Loucy (cell line): ENCODE measurements at regions not wholly inside any gene's neighbourhood (a gene's known extent, or its start where the extent isn't known, plus 50 kb on each side); places are given as distances from the start of the nearest gene placed in this dataset.

ENCODE experiments used
- H2AFZ ChIP-seq: fragments of 200-600 bp; sonication (generic); 2 replicates; pipeline ENCODE4 v1.6.0; 2016; ENCODE audit warnings: antibody characterized with exemption, mild to moderate bottlenecking, low read length, moderate library complexity
- H3F3A ChIP-seq: fragments of 200-600 bp; 2 replicates; pipeline ENCODE4 v1.6.0; 2016; ENCODE audit warnings: antibody characterized with exemption, low read depth, mild to moderate bottlenecking
- H3K27me3 ChIP-seq: fragments of 200-600 bp; sonication (generic); 2 replicates; pipeline ENCODE4 v1.6.1; 2014; ENCODE audit warnings: low read length, mild to moderate bottlenecking; ENCODE audit not compliant: insufficient read depth, poor library complexity, severe bottlenecking
- H3K36me3 ChIP-seq: fragments of 200-600 bp; sonication (generic); 2 replicates; pipeline ENCODE4 v1.6.1; 2016; ENCODE audit warnings: low read length; ENCODE audit not compliant: insufficient read depth
- H3K4me1 ChIP-seq: fragments of 200-600 bp; sonication (generic); 2 replicates; pipeline ENCODE4 v1.5.1; 2014; ENCODE audit warnings: low read length, mild to moderate bottlenecking; ENCODE audit not compliant: insufficient read depth, poor library complexity, severe bottlenecking
- H3K4me2 ChIP-seq: fragments of 200-600 bp; sonication (generic); 2 replicates; pipeline ENCODE4 v1.6.0; 2014; ENCODE audit warnings: antibody characterized with exemption, low read length, low read depth, mild to moderate bottlenecking; ENCODE audit not compliant: poor library complexity, severe bottlenecking
- H3K4me3 ChIP-seq: fragments of 200-600 bp; sonication (generic); 2 replicates; pipeline ENCODE4 v1.5.1; 2014; ENCODE audit warnings: low read length, mild to moderate bottlenecking, mixed read lengths; ENCODE audit not compliant: poor library complexity, severe bottlenecking
- H3K79me2 ChIP-seq: fragments of 200-600 bp; sonication (generic); 2 replicates; pipeline ENCODE4 v1.6.1; 2014; ENCODE audit warnings: low read length; ENCODE audit not compliant: insufficient read depth
- H3K9ac ChIP-seq: fragments of 200-600 bp; sonication (generic); 2 replicates; pipeline ENCODE4 v1.6.0; 2014; ENCODE audit warnings: mild to moderate bottlenecking, low read depth, low read length, moderate library complexity; ENCODE audit not compliant: poor library complexity, severe bottlenecking
- H3K9me2 ChIP-seq: fragments of 200-600 bp; sonication (generic); replicated peaks from 2 replicates; pipeline ENCODE4 v1.6.1; 2016; ENCODE audit warnings: low read depth, low read length, mixed read lengths
- H3K9me3 ChIP-seq: fragments of 200-600 bp; sonication (generic); 2 replicates; pipeline ENCODE4 v1.6.1; 2014; ENCODE audit warnings: mild to moderate bottlenecking, antibody characterized with exemption, low read length, low read depth; ENCODE audit not compliant: insufficient read depth
- H4K20me1 ChIP-seq: fragments of 200-600 bp; sonication (generic); 2 replicates; pipeline ENCODE4 v1.6.0; 2014; ENCODE audit warnings: antibody characterized with exemption, low read length, mild to moderate bottlenecking; ENCODE audit not compliant: insufficient read depth, poor library complexity, severe bottlenecking
- CTCF ChIP-seq: fragments of 200-600 bp; sonication (generic); conservative IDR thresholded peaks from 2 replicates; pipeline ENCODE4 v1.5.1; 2014; ENCODE audit warnings: mild to moderate bottlenecking, antibody characterized with exemption, low read length
- EZH2phosphoT487 ChIP-seq: fragments of 200-600 bp; IDR thresholded peaks from 2 replicates; pipeline ENCODE4 v1.6.1; 2018; ENCODE audit warnings: antibody characterized with exemption, mild to moderate bottlenecking, moderate library complexity, borderline replicate concordance

GRCh38 chr3:81997390-81997789 lies 235.9 kb upstream of the GBE1 start:
- TF ChIP-seq CTCF, result no peak
- TF ChIP-seq EZH2phosphoT487, result no peak
- no peaks in the 10 kb centered on the region for H3F3A ChIP-seq
- H3K9me3 ChIP-seq, result no peaks in the 10 kb centered on the region
- no peaks in the 10 kb centered on the region for H3K36me3 ChIP-seq
- H2AFZ ChIP-seq, result no peak overlapping the region
- H3K9me2 ChIP-seq, result no peaks in the 10 kb centered on the region
- H3K79me2 ChIP-seq, result no peaks in the 10 kb centered on the region
- no peaks in the 10 kb centered on the region for H3K27me3 ChIP-seq
- H3K4me1 ChIP-seq, result no peaks in the 10 kb centered on the region
- H3K9ac ChIP-seq, result no peak overlapping the region
- H3K4me3 ChIP-seq, result no peak overlapping the region
- H3K4me2 ChIP-seq, result no peak overlapping the region
- no peaks in the 10 kb centered on the region for H4K20me1 ChIP-seq

GRCh38 chr3:81995329-81995728 lies 233.9 kb upstream of the GBE1 start:
- no peaks in the 10 kb centered on the region for H3K79me2 ChIP-seq
- H3K9me3 ChIP-seq, result no peaks in the 10 kb centered on the region
- TF ChIP-seq CTCF, result peak; percentile 19
- no peak for TF ChIP-seq EZH2phosphoT487
- H3F3A ChIP-seq, result no peaks in the 10 kb centered on the region
- no peak overlapping the region for H3K4me2 ChIP-seq
- no peaks in the 10 kb centered on the region for H3K36me3 ChIP-seq
- no peak overlapping the region for H3K4me3 ChIP-seq
- H3K27me3 ChIP-seq, result no peaks in the 10 kb centered on the region
- H4K20me1 ChIP-seq, result no peaks in the 10 kb centered on the region
- H3K9ac ChIP-seq, result no peak overlapping the region
- no peaks in the 10 kb centered on the region for H3K9me2 ChIP-seq
- H3K4me1 ChIP-seq, result no peaks in the 10 kb centered on the region
- no peak overlapping the region for H2AFZ ChIP-seq

- Histone ChIP-seq H3K4me1 (no peaks in the 10 kb centered on the region), H3K9me2 (no peaks in the 10 kb centered on the region), H3K79me2 (no peaks in the 10 kb centered on the region), H4K20me1 (no peaks in the 10 kb centered on the region), H3F3A (no peaks in the 10 kb centered on the region), H2AFZ (no peak overlapping the region), H3K9ac (no peak overlapping the region), H3K4me2 (no peak overlapping the region), H3K9me3 (no peaks in the 10 kb centered on the region), H3K4me3 (no peak overlapping the region), H3K27me3 (no peaks in the 10 kb centered on the region), H3K36me3 (no peaks in the 10 kb centered on the region)
- no peak for TF ChIP-seq CTCF
- no peak for TF ChIP-seq EZH2phosphoT487
Observed at GRCh38 chr3:81989758-81990157, 228.3 kb upstream of the GBE1 start.
